Right lobe of liver (tissue), 4 donors: ENCODE measurements at regions not wholly inside any gene's neighbourhood (a gene's known extent, or its start where the extent isn't known, plus 50 kb on each side); places are given as distances from the start of the nearest gene placed in this dataset.

Experiments
- POLR2A ChIP-seq: fragments of 450-650 bp; IDR thresholded peaks from one replicate; pipeline ENCODE4 v1.6.1; 2017; ENCODE audit warnings: antibody characterized with exemption, mild to moderate bottlenecking
- TF ChIP-seq, protein P1 (sequence below), 4 donors: fragments of 200-600 bp in 3 of 4; fragments of 450-650 bp in 1 of 4; IDR thresholded peaks; one replicate each; pipeline versions ENCODE4 v1.5.1 to v1.8.0; 2016 to 2022; ENCODE audit warnings: antibody characterized with exemption in 4 of 4, mild to moderate bottlenecking in 2 of 4
- donor health status: DM: no; HTN: no; CAD: no.
- donor health status: DM: no; HTN: no; CAD: no.
- donor health status: DM: no; HTN: yes; CAD: no.

DNA sequence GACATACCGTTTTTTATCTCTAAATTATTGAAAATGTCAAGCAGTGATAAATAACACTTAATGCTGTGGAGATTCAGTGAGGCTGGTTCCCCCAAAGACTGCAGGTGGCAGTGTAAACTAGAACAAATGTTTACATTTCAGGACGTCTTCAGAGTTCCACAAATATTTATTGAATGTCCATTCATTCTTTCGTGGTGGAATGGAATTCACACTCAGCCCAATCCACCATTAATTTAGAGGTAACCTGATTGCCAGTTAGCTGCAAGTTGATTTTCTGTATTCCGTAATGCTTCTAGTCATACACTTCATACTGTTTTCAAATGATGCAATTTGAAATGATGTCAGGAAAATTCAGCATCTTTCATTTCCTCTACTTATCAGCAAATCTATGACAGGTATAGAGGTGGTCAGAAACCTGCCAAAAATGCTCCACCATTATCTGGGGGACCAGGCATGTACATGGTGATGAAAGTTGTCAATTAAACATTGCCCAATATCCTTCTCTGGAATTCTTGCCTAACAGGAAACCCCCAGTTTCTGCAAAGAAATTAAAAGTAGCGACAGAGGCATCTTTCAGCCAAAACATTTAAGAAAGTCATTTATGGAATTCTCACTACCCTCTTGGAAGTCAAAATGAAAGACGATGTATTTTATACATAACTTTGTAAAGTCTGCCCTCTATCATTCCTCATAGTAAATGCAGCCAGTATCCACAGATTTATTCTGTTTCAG is 94.3 kb upstream of the BMAL1 start:
- no peak for TF ChIP-seq POLR2A
- TF ChIP-seq, protein P1, sequence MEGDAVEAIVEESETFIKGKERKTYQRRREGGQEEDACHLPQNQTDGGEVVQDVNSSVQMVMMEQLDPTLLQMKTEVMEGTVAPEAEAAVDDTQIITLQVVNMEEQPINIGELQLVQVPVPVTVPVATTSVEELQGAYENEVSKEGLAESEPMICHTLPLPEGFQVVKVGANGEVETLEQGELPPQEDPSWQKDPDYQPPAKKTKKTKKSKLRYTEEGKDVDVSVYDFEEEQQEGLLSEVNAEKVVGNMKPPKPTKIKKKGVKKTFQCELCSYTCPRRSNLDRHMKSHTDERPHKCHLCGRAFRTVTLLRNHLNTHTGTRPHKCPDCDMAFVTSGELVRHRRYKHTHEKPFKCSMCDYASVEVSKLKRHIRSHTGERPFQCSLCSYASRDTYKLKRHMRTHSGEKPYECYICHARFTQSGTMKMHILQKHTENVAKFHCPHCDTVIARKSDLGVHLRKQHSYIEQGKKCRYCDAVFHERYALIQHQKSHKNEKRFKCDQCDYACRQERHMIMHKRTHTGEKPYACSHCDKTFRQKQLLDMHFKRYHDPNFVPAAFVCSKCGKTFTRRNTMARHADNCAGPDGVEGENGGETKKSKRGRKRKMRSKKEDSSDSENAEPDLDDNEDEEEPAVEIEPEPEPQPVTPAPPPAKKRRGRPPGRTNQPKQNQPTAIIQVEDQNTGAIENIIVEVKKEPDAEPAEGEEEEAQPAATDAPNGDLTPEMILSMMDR (IDR thresholded peaks at IDR 0.05), result peak; percentile 31 to 49 (median 42)
